GM10266 (cell line): ENCODE measurements at regions not wholly inside any gene's neighbourhood (a gene's known extent, or its start where the extent isn't known, plus 50 kb on each side); places are given as distances from the start of the nearest gene placed in this dataset.

Experiments used
- DNase-seq: peaks from one replicate; pipeline ENCODE4 v3.0.0; 2012; ENCODE audit errors: extremely low spot score
- TF ChIP-seq, protein P1 (sequence below): IDR thresholded peaks from 2 replicates; pipeline ENCODE4 v1.5.1; 2012; ENCODE audit warnings: mild to moderate bottlenecking, low read depth; ENCODE audit not compliant: control insufficient read depth, insufficient read depth; ENCODE audit errors: missing control alignments

DNA sequence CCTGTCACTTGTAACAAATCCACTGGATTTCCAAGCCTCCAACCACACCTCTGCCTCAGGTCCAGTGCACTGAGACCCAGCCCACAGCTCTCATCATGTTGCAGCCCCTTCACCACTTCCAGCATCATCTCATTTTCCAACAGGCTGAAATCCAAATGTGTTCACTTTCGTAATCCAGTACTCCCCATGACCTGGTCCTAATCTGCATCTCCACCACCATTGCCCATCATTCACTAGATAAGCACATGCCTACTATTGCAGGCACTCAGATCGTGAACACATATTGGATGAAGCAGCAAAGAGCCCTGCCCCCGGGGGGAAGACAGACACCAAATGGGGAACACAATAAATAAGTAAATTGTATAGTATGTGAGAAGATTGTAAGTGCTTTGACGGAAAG lies 76.1 kb upstream of the INSIG1 start:
- DNase-seq = no peak
- TF ChIP-seq, protein P1, sequence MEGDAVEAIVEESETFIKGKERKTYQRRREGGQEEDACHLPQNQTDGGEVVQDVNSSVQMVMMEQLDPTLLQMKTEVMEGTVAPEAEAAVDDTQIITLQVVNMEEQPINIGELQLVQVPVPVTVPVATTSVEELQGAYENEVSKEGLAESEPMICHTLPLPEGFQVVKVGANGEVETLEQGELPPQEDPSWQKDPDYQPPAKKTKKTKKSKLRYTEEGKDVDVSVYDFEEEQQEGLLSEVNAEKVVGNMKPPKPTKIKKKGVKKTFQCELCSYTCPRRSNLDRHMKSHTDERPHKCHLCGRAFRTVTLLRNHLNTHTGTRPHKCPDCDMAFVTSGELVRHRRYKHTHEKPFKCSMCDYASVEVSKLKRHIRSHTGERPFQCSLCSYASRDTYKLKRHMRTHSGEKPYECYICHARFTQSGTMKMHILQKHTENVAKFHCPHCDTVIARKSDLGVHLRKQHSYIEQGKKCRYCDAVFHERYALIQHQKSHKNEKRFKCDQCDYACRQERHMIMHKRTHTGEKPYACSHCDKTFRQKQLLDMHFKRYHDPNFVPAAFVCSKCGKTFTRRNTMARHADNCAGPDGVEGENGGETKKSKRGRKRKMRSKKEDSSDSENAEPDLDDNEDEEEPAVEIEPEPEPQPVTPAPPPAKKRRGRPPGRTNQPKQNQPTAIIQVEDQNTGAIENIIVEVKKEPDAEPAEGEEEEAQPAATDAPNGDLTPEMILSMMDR = no peak

DNA sequence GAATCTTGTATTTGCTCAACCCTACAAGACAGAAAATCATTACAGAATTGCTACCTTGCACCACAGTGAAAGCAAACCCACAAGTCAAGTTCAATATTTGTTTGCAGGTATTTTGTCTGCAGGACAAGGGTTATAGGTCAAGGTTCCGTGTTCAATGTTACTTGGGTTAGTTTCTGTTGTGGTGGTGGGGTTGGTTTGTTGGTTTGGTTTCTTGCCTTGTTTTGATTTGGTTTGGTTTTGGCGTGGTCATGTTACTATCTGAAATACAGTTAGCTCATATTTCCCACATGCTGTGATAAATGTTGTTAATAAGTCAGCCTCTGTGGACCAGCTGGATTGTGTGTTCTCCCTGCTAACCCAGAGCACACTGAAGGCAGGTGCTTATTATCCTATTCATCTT lies 75.6 kb upstream of the INSIG1 start:
- no peak for DNase-seq
- TF ChIP-seq, protein P1 = no peak

DNA sequence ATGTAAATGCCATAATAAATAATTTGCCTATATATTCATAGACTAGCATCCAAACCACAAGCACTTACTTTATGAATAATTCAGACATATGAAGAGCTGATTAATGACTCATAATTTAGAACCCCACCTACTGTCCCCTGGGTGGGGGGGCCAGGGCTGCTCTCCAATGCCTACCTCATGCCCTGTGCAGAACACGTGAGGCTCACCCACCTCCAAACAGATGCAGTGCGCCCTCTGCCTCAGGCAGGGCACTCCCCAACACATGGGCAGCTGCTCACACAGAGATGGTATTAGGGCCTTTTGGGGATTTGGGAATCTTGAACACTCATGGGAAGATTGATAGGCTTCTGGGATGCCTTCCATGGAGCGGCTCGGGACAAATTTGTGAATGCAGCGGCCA lies 75.1 kb upstream of the INSIG1 start:
- DNase-seq = no peak
- TF ChIP-seq, protein P1 = no peak

- DNase-seq = no peak
- TF ChIP-seq, protein P1 = no peak
Measured at GRCh38 chr7:155223021-155223420, 74.7 kb upstream of the INSIG1 start.

- DNase-seq = no peak
- TF ChIP-seq, protein P1 = no peak
Measured at GRCh38 chr7:155223503-155223902, 74.2 kb upstream of the INSIG1 start.

- TF ChIP-seq, protein P1 = no peak
- no peak for DNase-seq
Measured at GRCh38 chr7:155224116-155224811, 73.4 kb upstream of the INSIG1 start.

DNA sequence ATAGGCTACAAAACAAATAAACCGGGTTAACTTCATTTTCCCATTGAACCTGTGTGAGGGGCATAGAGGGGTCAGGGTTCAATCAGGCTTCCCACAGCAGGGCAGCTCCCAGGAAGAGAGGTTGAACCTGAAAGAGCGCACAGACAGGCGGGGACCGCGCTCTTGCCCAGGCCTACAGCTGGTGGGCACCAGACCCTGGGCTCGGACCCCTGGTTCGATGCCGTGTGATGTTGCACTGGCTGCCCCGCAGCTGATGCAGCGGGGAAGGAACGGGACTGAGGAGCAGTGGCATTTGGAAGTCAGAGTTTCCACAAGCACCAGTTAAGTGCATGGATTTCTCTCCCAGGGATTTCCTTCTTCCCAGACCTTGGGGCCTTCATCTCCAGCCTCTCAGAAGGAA lies 72.6 kb upstream of the INSIG1 start:
- DNase-seq = no peak
- TF ChIP-seq, protein P1 = no peak
